Tibial nerve (tissue), 4 donors: ENCODE measurements at regions not wholly inside any gene's neighbourhood (a gene's known extent, or its start where the extent isn't known, plus 50 kb on each side); places are given as distances from the start of the nearest gene placed in this dataset.

Experiments used
- CTCF ChIP-seq, 5 experiments: fragments of 200-600 bp in 3 of 5; fragments of 450-650 bp in 2 of 5; sonication (generic) in 3 of 5; IDR thresholded peaks; one replicate each; pipeline ENCODE4 v1.5.1; 2016 to 2019; ENCODE audit warnings: antibody characterized with exemption in 5 of 5, mild to moderate bottlenecking in 3 of 5, moderate library complexity in 2 of 5
- EP300 ChIP-seq, 2 donors: sonication (generic); formaldehyde crosslinking; IDR thresholded peaks; one replicate each; pipeline ENCODE4 v1.6.1; 2017; ENCODE audit warnings: antibody characterized with exemption in 2 of 2, mild to moderate bottlenecking in 1 of 2
- POLR2A ChIP-seq, 2 donors: fragments of 450-650 bp; IDR thresholded peaks; one replicate each; pipeline ENCODE4 v1.6.1; 2017; ENCODE audit warnings: antibody characterized with exemption in 2 of 2, mild to moderate bottlenecking in 2 of 2, moderate library complexity in 2 of 2

DNA sequence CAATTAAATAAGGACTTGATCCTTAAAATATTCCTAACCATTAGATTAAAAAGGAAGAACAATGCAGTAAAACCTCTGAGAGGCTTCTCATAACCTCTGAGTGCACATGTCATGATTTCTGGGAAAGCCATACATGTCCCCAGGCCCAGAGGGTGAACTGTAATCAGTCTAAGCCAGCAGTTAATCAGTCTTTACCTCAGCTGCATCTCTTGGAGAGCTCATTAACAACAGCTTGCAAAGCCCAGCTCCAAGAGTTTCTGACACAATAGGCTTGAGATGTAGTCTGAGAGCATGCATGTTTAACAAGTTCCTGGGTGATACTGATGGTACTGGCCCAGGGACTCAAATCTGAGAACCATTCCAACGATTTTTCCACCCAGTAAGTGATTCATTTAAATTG lies 392.1 kb downstream of the DNAH5 start:
- no peak for TF ChIP-seq CTCF (IDR thresholded peaks at IDR 0.05)
- no peak for TF ChIP-seq POLR2A (IDR thresholded peaks at IDR 0.05)
- no peak for TF ChIP-seq EP300 (IDR thresholded peaks at IDR 0.05)
